ENCODE measurements at regions not wholly inside any gene's neighbourhood (a gene's known extent, or its start where the extent isn't known, plus 50 kb on each side); places are given as distances from the start of the nearest gene placed in this dataset.

DNA sequence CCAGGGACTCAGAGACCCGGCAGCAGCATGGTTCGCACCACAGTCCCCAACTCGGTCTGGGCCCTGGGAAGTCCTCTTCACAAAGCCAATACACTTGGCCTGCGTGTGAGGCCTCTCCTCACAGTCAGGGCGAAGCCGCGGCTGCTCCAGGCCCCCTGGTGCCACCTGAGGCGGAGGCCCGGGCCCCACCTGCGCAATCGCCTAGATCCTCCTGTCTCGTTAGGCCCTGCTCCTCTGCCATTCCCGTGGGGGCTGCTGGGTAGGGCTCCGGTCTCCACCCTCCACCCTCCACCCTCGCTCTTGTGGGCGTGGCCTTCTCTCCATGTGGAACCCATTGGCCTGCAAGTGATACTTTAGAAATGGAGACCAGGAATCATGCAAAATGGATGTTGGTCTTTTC lies 553.3 kb downstream of the INHBA start:
- no peak overlapping the region for H3K9ac ChIP-seq (ENCODE audit: low read depth in 1 of 2, low read length in 2 of 2)
- no peak for DNase-seq (ENCODE audit: low spot score)
- no peak overlapping the region for H3K27ac ChIP-seq (ENCODE audit: low read depth in 1 of 2, low read length in 2 of 2)
- H3K36me3 ChIP-seq (ENCODE audit: control insufficient read depth in 4 of 4, insufficient read depth in 3 of 4, low read depth in 1 of 4, low read length in 3 of 4), result no peaks in the 10 kb centered on the region
- no peaks in the 10 kb centered on the region for H3K27me3 ChIP-seq (ENCODE audit: control insufficient read depth in 4 of 4, insufficient read depth in 4 of 4, low read length in 3 of 4)
- 95% methylated on average over 16 of the region's 16 CpGs for WGBS
- no peak for TF ChIP-seq GABPA (IDR thresholded peaks at IDR 0.05 in 1 of 2, conservative IDR thresholded peaks at IDR 0.05 in 1 of 2)
- TF ChIP-seq, protein P1, sequence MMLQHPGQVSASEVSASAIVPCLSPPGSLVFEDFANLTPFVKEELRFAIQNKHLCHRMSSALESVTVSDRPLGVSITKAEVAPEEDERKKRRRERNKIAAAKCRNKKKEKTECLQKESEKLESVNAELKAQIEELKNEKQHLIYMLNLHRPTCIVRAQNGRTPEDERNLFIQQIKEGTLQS (IDR thresholded peaks at IDR 0.05), result no peak
- TF ChIP-seq, protein P2, sequence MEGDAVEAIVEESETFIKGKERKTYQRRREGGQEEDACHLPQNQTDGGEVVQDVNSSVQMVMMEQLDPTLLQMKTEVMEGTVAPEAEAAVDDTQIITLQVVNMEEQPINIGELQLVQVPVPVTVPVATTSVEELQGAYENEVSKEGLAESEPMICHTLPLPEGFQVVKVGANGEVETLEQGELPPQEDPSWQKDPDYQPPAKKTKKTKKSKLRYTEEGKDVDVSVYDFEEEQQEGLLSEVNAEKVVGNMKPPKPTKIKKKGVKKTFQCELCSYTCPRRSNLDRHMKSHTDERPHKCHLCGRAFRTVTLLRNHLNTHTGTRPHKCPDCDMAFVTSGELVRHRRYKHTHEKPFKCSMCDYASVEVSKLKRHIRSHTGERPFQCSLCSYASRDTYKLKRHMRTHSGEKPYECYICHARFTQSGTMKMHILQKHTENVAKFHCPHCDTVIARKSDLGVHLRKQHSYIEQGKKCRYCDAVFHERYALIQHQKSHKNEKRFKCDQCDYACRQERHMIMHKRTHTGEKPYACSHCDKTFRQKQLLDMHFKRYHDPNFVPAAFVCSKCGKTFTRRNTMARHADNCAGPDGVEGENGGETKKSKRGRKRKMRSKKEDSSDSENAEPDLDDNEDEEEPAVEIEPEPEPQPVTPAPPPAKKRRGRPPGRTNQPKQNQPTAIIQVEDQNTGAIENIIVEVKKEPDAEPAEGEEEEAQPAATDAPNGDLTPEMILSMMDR (IDR thresholded peaks at IDR 0.05; ENCODE audit: low read depth, low read length, missing input control), result no peak
- no peak for TF ChIP-seq HNF4A (conservative IDR thresholded peaks at IDR 0.05)
- TF ChIP-seq JUND (IDR thresholded peaks at IDR 0.05), result no peak
- no peak for TF ChIP-seq YY1 (IDR thresholded peaks at IDR 0.05)
- TF ChIP-seq, protein P3, sequence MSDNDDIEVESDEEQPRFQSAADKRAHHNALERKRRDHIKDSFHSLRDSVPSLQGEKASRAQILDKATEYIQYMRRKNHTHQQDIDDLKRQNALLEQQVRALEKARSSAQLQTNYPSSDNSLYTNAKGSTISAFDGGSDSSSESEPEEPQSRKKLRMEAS (IDR thresholded peaks at IDR 0.05), result no peak
- TF ChIP-seq, protein P4, sequence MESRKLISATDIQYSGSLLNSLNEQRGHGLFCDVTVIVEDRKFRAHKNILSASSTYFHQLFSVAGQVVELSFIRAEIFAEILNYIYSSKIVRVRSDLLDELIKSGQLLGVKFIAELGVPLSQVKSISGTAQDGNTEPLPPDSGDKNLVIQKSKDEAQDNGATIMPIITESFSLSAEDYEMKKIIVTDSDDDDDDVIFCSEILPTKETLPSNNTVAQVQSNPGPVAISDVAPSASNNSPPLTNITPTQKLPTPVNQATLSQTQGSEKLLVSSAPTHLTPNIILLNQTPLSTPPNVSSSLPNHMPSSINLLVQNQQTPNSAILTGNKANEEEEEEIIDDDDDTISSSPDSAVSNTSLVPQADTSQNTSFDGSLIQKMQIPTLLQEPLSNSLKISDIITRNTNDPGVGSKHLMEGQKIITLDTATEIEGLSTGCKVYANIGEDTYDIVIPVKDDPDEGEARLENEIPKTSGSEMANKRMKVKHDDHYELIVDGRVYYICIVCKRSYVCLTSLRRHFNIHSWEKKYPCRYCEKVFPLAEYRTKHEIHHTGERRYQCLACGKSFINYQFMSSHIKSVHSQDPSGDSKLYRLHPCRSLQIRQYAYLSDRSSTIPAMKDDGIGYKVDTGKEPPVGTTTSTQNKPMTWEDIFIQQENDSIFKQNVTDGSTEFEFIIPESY (IDR thresholded peaks at IDR 0.05), result no peak
- TF ChIP-seq RAD21 (IDR thresholded peaks at IDR 0.05), result no peak
- no peak for TF ChIP-seq RXRA (IDR thresholded peaks at IDR 0.05)
- H3K4me1 ChIP-seq (ENCODE audit: control insufficient read depth in 4 of 4, insufficient read depth in 4 of 4, low read length in 3 of 4), result no peaks in the 10 kb centered on the region
- H3K9me3 ChIP-seq (ENCODE audit: control insufficient read depth in 4 of 4, low read length in 3 of 4), result no peaks in the 10 kb centered on the region
- no peak overlapping the region for H3K4me3 ChIP-seq (ENCODE audit: low read depth in 1 of 3, low read length in 3 of 3)

DNA sequence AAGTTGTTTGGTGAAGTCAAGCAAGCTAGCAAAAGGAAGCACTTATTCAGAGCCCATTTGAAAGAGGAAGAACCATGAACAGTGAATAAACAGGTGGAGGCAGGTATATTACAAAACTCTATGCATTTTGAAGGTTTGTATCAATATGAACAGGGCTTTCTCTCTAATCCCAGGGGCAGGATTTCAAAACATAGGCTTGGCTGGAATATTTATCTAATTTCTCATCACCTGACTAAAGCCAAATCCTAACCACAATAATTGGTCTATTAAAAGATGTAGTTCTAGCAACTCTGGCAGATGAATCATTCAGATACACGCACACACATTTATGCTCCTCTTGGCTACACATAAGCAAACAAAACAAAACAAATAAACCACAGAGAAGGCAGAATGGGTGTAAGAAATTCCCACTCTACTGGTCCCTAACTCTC lies 554.4 kb downstream of the INHBA start:
- Histone ChIP-seq H3K4me1 (ENCODE audit: control insufficient read depth in 4 of 4, insufficient read depth in 4 of 4, low read length in 3 of 4) (no peaks in the 10 kb centered on the region), H3K36me3 (ENCODE audit: control insufficient read depth in 4 of 4, insufficient read depth in 3 of 4, low read depth in 1 of 4, low read length in 3 of 4) (no peaks in the 10 kb centered on the region), H3K4me3 (ENCODE audit: low read depth in 1 of 3, low read length in 3 of 3) (no peak overlapping the region), H3K27me3 (ENCODE audit: control insufficient read depth in 4 of 4, insufficient read depth in 4 of 4, low read length in 3 of 4) (no peaks in the 10 kb centered on the region), H3K9me3 (ENCODE audit: control insufficient read depth in 4 of 4, low read length in 3 of 4) (no peaks in the 10 kb centered on the region), H3K27ac (ENCODE audit: low read depth in 1 of 2, low read length in 2 of 2) (no peak overlapping the region), H3K9ac (ENCODE audit: low read depth in 1 of 2, low read length in 2 of 2) (no peak overlapping the region)
- 38% methylated on average over 1 of the region's 1 CpG for WGBS
- TF ChIP-seq, protein P5, sequence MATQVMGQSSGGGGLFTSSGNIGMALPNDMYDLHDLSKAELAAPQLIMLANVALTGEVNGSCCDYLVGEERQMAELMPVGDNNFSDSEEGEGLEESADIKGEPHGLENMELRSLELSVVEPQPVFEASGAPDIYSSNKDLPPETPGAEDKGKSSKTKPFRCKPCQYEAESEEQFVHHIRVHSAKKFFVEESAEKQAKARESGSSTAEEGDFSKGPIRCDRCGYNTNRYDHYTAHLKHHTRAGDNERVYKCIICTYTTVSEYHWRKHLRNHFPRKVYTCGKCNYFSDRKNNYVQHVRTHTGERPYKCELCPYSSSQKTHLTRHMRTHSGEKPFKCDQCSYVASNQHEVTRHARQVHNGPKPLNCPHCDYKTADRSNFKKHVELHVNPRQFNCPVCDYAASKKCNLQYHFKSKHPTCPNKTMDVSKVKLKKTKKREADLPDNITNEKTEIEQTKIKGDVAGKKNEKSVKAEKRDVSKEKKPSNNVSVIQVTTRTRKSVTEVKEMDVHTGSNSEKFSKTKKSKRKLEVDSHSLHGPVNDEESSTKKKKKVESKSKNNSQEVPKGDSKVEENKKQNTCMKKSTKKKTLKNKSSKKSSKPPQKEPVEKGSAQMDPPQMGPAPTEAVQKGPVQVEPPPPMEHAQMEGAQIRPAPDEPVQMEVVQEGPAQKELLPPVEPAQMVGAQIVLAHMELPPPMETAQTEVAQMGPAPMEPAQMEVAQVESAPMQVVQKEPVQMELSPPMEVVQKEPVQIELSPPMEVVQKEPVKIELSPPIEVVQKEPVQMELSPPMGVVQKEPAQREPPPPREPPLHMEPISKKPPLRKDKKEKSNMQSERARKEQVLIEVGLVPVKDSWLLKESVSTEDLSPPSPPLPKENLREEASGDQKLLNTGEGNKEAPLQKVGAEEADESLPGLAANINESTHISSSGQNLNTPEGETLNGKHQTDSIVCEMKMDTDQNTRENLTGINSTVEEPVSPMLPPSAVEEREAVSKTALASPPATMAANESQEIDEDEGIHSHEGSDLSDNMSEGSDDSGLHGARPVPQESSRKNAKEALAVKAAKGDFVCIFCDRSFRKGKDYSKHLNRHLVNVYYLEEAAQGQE (IDR thresholded peaks at IDR 0.05), result no peak
- no peak for TF ChIP-seq RAD21 (IDR thresholded peaks at IDR 0.05)
- TF ChIP-seq, protein P1 (IDR thresholded peaks at IDR 0.05), result no peak
- TF ChIP-seq FOXA1 (IDR thresholded peaks at IDR 0.05), result no peak
- TF ChIP-seq EGR1 (IDR thresholded peaks at IDR 0.05; ENCODE audit: low read depth in 2 of 2), result no peak
- no peak for DNase-seq (ENCODE audit: low spot score)

Data from liver (tissue), 8 donors.